HG03342 (cell line): ENCODE measurements at regions not wholly inside any gene's neighbourhood (a gene's known extent, or its start where the extent isn't known, plus 50 kb on each side); places are given as distances from the start of the nearest gene placed in this dataset.

Experiments used
- ATAC-seq: cut with Tn5 transposase; IDR thresholded peaks from one replicate; pipeline ENCODE4 v1.9.1; 2021; ENCODE audit warnings: mild to moderate bottlenecking, moderate library complexity; ENCODE audit not compliant: unreplicated experiment

DNA sequence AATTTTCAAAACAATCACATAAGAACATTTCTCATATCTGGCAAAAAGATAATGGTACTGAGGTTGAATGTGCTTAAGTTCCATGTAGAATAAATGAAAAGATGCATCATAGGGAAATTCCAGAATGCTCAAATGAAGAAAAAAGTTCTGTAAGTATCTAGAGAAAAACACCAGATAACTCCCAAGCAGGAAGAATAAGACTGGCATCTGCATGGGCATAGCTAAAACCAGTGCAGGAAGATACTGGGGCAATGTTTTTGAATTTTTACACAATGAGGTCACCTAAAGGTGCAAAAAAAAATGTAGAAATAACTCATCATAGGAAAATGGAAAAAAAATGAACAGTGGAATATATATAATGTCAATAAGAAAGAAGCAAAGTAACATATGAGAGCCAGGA is 275.2 kb downstream of the BAMBI start:
- ATAC-seq = no peak

DNA sequence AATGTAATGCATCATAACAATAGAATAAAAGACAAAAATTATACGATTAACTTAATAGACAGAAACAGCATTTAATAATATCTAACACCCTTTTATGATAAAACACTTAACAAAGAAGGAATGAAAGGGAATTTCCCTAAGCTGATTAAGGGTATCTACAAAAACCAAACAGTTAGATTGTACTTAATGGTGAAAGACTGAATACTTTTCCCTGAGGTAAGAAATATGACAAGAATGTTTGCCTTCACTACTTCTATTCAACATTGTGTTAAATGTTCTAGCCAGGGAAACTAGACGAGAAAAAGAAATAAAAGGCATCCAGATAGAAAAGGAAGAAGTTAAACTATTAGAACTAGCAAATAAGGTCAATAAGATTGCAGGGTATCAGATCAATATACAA is 276.9 kb downstream of the BAMBI start:
- no peak for ATAC-seq

DNA sequence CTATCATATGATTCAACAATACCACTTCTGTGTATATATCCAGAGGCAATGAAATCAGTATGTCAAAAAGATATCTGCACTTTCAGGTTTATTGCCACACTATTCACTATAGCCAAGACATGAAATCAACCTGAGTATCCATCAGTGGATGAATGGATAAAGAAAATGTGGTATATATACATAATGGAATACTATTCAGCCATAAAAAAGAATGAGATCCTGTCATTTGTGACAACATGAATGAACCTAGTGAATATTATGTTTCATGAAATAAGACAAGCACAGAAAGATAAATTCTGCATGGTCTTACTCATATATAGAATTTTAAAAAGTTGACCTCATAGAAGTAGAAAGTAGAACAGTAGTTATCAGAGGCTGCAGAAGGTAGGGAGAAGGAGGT is 281.1 kb downstream of the BAMBI start:
- no peak for ATAC-seq

DNA sequence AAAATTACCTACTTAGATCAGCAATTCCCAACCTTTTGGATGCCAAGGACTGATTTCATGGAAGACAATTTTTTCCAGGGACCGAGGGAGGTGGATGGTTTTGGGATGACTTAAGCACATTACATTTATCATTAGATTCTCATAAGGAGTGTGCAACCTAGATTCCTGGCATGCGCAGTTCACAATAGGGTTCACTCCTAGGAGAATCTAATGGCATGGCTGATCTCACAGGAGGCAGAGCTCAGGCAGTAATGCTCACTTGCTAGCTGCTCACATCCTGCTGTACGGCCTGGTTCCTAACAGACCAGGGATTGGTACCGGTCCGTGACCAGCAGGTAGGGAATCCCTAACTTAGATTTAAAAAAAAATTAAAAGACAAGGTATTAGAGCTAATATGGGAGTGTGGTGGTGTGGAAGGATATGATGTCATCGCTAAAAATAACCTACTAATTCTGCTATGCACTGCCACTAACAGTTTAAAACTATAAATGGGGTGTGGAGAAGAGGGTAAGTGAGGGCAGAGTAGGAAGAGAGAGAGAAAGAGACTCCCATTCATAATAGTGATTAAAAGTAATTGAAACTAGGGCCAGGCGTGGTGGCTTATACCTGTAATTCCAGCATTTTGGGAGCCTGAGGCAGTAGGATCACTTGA is 282.7 kb downstream of the BAMBI start:
- no peak for ATAC-seq

DNA sequence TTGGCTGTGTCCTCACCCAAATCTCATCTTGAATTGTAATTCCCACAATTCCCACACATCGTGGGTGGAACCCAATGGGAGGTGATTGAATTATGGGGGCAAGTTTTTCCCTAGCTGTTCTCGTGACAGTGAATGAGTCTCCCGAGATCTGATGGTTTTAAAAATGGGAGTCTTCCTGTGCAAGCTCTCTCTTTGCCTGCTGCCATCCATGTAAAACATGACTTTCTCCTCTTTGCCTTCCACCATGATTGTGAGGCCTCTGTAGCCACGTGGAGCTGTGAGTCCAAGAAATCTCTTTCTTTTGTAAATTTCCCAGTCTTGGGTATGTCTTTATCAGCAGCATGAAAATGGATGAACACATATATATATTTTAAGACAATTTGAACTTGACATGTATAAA is 285.4 kb downstream of the BAMBI start:
- ATAC-seq = no peak

DNA sequence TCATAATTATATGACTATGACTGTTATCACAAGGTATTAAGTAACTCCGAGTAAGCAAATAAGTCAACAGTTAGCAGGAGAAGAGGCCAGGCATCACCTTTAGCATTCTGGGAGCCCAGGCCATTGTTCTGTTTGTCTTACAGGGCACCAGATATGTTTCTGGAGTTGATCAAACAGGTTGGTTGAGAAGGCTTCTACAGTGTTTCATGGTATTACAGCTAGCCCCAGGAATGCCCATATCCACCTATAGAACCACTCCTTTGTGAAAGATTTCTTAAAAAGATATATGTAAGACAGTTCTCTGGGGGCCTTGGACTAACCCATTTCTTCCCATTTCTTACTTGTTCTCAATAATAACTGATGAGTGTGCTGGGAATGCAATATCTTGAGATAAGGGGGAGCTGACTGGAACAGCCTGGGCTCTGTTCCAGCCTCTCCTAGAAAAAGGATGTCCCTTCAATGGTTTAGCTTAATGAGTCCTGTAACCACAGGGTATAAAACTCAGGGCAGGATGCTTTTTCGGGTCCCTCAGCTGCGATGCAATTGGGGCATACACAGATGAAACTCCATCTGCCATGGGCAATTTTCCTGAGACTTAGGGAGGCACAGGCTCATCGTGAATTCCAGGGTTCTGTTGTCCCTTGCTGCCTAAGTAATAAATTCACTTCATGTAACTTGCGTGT is 286.4 kb downstream of the BAMBI start:
- no peak for ATAC-seq

DNA sequence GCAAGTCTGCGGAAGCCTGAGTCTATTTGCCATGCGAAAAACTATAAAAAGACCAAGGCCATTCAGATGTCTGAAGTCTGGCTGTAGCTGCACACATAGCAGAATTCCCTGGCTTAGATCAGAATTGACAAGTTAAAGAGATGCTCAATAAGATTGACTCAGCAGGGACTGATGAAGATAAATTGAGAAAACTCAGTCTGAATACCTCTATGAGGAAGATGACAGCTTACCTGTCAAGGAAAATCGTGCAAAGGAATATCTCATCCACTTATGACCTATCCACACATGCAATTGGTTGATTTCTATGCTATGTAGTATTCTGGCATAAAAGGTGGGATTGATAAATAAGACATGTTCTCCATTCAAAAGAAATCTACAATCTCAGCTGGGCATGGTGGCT is 288.6 kb downstream of the BAMBI start:
- no peak for ATAC-seq

DNA sequence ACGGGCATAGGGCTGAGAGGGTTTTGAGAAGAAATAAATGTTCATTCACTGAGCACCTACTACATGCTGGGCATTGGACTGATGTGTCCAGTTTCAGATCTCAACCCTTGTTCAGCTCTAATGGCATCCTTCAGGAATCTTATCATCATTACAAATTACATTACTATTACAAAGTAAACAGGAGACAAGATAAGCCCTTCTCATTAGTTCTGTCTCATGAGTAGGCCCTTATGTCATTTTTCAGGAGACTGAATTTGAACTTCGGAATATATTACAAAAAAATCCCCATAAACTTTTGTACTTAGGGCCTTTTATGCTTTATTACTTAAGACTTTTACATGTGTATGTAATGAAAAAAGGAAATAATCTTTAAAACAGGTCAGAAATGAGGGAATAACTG is 289.7 kb downstream of the BAMBI start:
- no peak for ATAC-seq

DNA sequence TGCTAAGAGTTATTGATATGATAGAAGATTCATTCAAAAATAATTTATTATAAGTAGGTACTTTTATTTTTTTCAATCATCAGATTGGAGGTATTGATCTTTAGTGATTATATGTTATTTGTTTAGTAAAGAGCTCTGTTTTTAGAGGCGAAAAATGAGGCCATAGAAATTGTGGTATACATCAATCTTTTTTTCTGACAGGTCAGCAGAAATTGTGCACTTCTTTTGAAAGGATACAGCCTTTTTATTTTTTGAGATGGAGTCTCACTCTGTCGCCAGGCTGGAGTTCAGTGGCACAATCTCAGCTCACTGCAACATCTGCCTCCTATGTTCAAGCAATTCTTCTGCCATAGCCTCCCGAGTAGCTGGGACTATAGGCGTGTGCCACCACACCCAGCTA is 292.1 kb downstream of the BAMBI start:
- ATAC-seq = no peak

DNA sequence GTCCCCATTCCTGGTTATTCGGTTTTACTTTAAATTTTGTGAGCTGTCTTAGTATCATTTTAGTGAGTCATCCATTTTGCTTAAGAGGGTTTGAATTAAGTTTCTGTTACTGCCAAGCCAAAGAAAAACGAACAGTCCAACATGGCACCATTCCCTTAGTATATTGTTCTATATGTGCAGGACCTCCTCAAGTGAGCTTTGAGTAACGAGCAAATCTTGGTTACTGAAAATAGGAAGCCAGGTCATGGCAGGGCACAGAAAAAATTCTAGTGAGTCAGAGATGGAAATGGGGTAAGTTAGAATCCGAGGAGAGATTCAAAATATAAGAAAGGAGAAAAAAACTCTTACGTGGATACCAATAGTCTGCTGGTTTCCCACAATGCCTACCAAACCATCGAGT is 292.9 kb downstream of the BAMBI start:
- no peak for ATAC-seq

DNA sequence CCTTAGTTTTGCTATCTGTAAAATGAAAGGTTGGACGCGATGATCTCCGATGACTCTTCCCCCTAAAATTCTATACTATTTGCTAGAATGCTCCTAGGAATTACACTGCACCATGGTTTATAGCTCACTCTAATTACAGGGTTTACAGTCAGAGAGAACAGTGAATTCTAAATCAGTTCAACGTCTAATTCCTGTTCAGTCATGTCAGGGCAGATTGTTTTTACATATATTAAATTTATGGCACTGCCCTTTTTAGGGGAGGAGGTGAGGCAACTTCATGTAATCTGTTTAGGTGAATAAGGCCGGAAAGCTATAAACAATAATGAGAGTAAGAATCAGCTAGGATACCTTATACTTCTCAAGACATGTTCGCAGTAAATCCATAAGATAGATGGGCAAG is 293.9 kb downstream of the BAMBI start:
- no peak for ATAC-seq

DNA sequence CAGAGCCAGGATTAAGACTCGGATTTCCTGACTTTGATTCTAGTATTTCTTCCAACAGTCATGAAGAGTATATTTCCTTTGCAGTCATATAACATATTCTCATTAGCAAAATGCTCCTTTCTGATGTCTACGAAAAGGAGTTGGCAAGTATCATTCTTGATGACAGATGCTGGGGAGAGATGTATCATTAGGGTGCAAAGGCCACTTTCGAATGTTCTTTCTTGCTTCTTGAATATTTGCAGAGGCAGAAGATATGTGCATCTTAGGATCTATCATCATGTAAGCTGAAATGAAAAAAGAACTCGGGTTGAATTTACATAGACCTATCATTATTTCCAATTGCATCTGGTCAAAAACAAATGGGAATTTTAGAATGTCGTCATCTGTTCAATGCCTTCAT is 294.4 kb downstream of the BAMBI start:
- ATAC-seq = no peak

DNA sequence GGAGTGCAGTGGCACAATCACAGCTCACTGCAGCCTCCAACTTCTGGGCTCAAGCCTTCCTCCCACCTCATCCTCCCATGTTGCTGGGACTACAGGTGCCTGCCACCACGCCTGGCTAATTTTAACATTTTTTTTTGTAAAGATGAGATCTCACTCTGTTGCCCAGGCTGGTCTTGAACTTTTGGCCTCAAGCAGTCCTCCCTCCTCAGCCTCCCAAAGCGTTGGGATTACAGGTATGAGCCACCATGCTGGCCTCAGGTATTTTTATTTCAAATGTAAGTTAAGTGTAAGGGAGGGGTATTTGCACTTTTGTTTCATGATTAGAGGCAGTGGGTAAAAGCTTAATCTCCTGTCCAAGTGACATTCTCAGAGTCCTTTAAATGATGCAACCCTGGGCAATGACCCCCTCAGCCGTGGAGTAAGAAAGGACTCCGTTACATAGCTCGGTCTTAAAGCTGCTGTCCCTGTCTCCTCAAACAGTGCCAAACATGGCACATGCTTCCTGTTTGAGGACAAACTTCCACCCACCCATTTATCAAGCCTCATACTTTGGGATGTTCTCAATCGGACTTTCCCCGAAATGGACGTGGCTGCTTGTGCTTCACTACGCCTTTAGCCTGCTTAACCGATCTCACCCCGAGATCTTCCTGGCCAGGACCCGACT is 296.1 kb downstream of the BAMBI start:
- ATAC-seq = no peak

DNA sequence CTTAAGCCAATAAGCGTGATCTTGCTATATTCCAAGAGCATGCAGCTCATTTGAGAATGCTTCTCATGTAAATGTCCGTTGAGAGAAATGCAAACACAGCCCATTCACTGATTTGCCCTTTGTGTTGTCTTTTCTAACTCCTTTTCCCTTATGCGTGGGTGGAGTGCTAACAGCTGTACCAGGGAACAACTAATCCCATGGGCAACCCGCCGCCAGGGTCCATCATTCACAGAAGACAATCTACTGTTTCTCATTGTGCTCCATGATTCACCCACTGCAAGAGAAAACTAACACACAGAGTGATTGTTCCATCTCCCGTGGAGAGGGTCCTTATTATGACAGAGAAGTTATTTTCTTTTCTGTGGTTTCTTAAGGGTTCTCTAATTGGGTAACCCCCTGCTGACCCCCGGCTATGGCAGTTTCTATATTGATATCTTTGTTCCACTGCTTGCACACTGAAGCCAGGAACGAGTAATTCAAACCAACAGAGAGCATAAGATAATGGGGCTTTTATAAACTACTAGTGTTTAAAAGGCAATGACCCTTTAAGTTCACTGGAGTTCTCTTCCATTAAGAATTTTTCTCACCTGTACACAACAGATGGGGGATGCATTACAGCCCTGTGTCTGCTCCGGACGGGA is 298.7 kb downstream of the BAMBI start:
- no peak for ATAC-seq

DNA sequence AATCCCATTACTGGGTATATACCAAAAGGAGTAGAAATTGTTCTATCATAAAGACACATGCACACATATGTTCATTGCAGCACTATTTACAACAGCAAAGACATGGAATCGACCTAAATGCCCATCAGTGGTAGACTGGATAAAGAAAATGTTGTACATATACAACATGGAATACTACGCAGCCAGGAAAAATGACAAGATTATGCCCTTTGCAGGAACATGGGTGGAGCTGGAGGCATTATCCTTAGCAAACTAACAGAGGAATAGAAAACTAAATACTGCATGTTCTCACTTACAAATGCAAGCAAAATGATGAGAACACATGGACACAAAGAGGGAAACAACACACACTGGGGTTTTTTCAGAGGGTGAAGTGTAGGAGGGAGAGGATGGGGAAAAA is 300.2 kb downstream of the BAMBI start:
- no peak for ATAC-seq

DNA sequence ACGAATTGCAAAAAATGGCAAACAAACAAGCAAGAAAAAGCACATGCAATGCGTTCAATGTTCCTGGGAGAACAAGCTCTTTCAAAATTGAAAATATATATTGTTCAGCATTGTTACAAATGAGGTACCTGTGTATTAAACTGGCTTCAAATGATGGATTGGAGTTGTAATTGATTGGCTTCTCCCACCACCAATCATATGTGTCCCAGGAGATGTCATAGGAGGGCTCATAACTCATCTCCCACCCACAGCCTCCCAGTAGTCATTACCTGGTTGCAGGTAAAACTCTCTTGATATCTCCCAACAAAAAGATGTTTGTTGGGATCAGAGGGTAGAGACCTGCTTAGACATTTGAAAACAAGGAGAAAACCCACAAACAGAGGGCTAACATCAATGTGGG is 302.9 kb downstream of the BAMBI start:
- no peak for ATAC-seq

DNA sequence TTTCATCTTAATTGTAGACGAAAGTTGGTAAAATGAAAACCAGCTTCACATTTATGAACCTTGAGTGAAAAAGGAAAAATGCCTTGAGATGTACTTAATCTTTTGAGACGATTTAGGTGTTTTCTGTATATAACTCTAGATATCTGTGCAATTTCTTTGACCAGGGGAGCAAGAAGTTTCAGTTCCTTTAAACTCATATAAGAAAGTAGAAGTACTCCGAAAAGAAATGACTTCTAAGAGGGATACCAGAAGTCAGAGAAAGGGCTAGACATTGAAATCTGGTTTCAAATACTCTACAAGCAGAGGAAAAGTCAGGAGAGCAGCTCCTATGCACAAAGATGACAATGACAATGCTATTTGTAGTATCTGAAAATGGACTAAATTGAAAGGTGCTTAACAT is 303.7 kb downstream of the BAMBI start:
- ATAC-seq = no peak

DNA sequence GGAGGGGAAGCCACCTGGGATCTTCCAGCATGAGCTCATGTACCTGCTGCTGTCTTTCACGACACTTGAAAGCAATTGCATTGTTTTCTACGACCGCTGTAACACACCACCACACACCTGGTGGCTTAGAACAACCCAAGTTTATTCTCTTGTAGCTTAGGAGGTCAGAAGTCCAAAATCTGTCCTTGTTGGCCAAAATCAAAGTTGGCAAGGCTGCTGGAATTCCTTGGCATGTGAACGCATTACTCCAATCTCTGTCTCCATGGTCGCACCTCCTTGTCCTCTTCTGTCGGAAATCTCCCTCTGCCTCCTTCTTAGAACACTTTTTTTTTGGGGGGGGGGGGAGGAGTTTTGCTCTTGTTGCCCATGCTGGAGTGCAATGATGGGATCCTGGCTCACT is 305.7 kb downstream of the BAMBI start:
- no peak for ATAC-seq

DNA sequence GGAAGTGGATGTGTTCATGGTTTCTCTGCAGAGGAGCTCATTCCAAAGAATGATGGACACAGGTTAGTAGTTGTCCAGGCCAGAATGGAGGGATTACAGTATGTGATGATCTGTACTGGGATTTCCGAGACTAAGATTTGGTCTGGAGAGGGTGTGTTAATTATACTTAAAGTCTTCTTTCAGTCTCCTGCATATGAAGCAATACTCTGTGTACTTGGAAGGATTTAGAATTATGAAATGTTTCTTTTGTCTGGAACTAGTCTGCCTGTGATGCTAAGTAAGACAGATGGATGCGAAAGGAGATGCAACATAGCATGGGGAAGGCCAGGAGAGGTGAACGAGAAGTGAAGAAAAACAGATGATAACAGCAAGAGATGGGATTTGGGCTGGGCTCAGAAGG is 305.1 kb upstream of the LYZL1 start:
- no peak for ATAC-seq

DNA sequence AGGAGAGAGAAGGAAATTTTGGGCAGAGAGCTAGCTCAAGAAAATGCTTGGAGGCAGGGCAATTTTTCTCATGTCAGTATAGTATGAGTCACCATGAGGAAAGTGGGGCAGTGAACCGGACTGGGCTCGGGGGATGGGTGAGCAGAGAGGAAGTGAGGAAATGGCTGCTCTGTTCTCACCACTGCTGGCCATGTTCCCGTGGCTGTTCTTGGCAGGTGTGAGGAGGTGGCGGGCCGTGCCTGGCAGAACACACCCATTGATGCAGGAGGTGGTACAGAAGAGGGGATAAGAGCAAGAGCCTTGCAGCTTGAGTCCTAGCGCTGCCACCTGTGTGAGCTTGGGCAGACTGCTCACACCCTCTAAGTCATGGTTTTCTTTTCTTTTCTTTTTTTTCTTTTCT is 304.4 kb upstream of the LYZL1 start:
- ATAC-seq = peak; percentile 83

DNA sequence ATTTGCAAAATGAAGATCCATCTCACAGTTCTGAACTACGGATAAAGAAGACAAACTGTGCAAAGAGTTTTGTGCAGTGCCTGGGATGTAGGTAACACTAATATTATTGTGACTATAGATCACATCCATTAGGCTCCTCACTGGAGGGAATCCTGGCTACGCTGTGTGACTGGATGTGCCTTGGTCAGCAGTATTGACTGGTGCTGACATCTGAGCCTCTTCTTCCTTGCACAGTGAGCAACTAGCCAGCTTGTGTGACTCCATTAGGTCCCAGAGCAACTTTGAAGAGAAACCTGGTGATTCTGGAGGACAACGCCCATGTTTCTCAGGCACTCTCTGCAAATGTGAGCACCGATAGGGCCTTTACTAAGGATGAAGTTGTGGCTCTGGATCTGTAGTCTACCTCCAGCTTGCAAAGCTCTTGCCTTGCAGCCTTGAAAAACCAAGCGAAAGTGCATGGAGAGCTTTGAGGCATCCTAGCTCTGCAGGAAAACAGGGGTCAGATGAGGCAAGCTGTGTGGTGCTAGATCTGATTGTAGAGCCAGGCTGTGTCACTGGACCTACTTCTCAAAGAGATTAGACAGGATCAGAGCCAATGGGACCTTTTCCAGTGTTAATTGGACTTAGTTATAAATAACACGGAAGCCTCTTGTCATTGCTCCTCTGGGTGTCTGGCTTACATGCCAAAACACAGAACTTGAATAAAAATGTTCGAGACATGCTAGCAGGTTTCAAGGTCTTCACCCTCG is 303.6 kb upstream of the LYZL1 start:
- no peak for ATAC-seq
